A172 (cell line): ENCODE measurements at regions not wholly inside any gene's neighbourhood (a gene's known extent, or its start where the extent isn't known, plus 50 kb on each side); places are given as distances from the start of the nearest gene placed in this dataset.

ENCODE experiments used
- DNase-seq: peaks from one replicate; pipeline ENCODE4 v3.0.0-alpha.2; 2015; ENCODE audit warnings: low spot score

DNA sequence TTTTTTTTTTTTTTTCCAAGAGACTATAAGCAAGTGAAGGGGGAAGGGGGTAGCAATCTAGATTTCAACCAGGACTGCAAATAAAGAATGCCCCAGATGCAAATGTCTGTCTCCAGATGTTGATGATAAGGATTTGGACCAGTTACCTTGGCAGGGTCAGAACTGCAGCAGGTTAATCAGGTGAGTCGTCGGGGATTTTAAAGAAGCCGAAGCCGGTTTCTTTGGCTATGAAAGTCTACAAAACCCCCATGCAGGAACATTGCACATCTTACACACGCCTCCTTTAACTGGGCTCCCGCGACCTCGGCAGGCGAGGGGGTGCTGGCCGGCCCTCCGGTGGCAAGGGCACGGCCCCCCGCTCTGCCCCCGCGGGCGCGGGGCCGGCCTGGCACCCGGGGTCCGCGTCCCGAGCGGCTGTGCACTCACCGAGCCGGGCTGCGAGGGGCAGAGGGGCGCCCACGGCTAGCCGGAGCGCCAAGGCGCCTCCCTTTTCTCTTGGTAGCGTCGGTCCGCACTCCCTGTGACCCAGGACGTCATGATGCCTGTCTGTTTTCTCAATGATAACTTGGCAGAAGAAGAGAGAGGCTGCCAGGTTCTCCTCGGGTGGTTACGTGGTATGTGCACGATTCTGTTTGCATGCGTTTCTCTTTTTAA, 366.3 kb upstream of the ESRRG start:
- no peak for DNase-seq

DNA sequence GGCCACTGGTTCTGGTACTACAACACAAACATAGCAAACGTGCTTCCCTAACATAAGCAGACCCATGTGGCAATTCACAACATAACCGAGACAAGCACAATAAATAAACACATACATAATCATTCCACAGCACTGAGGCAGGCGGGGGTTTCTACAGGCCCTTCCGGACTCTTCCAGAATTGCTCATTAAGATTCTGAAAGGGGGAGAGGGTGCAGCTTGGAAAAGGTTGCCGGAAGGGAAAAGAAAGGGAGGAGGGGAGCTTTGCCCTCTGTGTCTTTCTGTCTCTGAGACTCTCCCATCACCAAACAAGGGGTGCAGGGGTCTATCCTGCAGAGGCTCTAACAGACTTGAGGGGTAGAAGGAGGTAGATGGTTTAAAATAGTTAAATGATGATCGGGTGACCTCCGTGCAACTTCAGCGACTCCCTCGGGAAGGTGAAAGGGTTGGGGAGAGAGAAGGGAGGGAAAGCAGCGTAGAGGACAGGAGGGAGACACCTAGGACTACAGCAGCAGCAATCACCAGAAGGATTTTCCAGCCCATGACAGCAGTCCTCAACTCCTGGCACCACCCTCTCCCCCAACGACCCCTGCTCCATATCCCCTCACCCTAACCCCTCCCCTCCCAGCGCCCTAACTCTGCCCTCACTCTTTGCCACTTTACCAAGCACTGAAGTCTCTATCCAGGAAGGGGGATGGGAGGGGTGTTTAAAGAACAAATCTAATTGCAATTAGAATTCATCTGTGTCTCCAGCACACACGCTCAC, 365.5 kb upstream of the ESRRG start:
- no peak for DNase-seq

DNA sequence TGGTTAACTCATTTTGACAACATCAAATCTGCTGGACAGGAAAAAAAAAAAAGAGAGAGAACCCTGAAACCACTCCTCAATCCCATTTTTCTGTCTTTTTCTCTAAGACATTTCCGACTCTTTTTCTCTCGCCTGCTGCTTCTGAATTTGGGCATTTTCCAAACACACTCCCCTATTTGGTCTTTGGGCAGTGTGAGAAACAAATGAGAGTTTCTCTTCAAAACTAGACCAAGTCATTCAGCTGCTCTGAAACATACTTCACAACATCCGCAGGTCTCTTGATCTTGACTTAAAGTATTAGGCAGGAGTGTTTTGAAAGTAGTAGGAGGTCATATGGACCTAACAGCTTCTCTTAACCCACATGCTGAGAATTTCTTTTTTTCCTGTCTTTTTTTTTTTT, 364.8 kb upstream of the ESRRG start:
- no peak for DNase-seq

DNA sequence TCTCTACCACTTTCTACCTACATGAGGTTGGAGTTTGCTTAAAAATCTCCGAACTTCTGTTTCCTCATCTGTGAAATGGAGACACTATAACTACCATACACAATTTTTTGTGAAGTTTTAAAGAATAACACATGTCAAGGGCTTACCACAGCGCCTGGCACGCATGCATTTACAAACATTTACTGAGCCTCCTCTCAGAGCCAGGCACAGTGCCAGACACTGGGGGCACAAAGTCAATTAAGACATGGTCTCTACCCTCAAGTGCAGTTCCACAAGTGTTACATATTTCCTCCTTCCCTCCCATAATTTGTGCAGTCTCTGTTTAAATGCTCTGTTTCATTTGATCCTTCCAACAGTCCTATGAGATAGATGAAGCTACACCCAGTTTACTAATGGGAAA, 356.4 kb upstream of the ESRRG start:
- DNase-seq, result no peak

DNA sequence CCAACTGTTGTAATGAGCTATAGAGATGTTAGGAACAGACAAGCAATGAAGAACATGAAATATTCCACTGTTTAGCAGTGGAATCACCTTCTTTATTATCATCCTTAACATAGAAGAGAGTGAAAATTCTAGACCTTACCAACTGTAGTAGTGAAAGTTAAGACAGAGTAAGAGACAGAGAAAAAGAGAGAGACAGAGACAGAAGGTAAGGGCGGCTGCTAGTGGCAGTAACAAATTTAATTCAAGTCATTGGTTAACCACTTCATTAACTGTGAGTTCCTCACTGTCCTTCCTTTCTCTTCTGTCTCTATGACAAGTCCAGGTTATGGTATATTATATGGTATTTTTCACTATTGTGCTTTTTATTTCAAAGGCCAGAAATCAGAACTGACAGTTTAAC, 355.7 kb upstream of the ESRRG start:
- no peak for DNase-seq

DNA sequence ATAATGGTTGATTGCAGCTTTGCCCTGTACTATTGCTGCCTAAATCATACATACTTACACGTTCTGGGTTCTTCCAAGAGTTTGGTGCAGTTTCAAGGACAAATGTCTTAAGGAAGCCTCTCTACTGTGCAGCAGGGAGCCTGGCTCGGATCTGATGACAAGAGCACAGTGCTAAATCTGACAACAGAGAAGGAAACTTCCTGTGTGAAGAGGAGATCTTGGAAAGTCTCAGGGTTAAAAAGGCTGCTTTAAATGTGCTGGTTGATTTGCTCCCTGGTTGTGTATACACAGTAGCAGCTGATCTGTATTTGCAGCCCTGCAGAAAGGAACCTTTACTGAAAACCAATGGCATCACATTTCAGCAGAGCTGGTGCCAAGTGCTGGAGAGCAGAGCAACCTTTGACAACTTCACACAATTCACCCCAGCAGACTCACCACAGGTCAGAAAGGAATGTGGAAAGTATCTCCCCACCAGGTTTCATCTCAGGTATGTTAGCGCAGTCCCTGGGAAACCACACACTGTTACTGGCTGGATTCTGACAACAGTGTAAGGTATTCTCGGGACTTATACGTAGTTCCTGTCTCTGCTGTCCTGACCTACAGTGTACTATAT, 355.0 kb upstream of the ESRRG start:
- DNase-seq, result no peak

DNA sequence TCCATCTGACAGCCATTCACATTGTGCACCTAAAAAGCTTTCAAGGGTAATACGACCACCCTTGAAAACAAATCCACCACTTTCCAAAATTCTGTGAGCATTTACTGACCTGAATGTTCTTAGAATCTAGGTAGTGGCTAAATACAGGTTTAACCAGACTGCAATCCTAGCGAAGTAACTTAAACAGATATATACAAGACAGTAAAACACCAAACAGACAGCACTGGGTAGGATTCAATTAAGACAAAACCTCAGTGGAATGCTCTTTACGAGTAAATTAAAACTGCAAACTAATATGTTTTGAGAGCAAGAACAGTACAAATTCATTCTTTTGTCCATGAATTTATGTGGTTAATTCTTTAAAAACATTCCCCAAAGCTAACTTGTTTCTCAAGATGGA, 354.2 kb upstream of the ESRRG start:
- DNase-seq, result no peak

DNA sequence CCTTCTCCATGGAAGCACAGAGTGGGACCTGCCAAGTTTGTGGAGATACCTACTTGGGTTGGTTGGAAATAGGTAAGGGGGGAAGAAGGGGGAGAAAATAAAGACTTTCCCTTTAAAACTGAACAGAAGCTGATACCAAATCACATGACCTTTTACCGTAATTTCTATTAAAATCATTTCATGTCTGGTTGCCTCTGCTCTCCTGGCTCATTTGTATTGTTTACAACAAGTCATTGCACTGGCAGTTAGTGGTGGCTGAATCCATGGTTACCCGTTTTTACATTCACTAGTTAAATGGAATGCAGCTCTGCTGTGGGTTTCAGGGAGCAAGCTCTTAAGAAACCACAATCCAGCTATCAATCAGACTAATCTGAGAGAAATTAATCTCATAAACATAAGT, 353.7 kb upstream of the ESRRG start:
- peak; percentile 28 for DNase-seq

DNA sequence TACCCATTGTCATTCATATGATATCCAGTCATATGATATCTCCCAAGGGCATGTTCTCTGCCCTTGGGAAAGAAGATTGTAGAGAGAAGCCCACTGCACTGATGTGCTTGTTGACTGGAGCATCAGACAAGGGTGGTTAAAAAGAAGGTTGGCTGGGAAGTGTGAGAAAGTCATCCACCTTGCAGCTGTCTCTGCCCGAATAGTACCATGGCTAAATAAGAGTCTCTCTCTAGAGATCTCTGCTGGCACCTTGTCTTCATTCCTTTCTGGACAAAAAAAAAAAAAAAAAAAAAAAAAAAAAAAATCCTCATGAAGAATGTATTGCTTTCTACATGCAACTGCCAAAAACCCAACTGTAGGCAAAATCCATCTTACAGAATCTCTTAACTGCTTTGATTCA, 349.7 kb upstream of the ESRRG start:
- DNase-seq, result no peak

DNA sequence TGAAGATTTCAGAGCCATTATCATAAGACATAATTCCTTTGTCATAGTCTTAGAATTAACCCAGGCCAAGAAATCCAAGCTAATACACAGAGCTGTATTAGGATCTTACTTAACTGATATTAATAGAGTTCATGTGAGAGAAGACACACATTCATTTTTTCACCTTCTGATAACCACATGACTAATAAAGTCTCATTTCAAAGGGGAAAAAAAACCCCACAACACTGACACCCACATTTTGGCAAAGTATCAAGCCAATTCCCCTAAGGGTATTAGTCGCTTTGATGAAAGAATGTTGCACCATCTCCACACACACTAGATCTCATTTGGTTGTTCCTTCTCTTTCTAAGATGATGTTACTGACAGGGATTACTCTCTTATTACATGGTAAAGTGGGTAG, 344.4 kb upstream of the ESRRG start:
- DNase-seq, result no peak

DNA sequence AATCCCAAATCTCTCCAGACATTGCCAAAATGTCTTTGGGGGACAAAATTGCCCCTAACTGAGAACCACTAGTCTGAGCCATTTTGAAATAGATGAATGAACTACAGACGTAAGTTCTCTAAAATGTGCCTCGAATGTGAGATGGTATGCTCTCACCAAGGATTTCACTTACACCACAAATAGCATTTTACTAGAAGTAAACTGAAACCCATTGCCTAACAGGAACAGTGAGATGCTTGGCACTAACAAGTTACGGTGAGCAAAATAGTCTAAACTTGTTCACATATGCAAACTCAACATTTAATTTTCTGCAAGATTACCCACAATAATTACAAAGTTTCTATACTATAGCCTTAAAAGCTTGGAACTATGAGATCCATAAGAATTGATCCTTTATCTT, 343.6 kb upstream of the ESRRG start:
- DNase-seq, result no peak

DNA sequence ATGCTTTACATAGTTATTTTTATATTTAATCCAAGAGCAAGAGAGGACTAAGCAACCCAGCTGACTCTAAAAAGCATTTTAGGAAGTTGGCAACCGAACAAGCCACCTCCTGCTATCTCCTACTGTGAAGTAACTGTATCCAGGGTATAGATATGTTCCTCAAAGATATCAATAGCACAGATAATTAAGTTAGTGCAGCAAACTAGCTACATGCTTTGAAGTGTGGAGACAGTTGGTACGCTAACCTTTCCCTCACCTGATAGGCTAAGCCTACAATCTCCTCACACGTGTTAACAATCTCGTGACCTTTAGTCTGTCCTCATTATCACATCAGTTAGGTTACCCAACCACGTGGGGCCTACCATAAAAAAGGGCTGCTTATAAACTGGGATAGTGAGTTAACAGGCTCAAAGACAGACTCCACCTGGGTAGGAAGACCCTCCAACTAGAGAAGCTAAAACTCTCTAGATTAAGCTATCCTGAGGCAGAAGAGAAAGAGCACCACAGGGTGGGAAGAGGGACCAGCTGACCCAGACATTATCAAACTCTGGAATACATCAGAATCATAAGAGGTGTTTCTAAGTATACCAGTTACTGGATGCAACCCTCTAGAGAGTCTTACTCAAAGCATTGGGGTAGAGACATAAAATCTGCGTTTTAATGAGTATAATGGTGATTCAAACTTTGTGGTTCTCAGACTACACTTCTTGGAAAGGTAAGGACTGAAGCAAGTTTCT, 340.1 kb upstream of the ESRRG start:
- DNase-seq, result no peak

DNA sequence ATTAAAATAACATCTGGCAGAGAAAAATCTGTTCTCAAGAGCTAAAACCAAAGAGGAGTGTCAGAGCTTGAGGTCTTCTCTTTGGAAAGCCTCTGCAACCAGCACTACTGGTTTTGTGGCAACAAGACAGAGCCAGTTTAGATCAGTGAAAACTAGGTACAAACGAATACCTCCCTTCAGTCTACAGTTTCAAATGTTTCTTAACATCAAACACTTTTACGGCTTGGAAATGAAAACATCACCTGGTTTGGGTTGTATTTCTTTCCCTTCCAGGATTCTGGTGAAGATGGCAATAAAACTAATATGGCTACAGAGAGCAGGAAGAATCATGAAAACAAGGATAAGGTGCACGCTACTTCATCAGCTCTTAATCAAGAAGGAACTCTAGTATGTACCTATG, 339.4 kb upstream of the ESRRG start:
- no peak for DNase-seq

DNA sequence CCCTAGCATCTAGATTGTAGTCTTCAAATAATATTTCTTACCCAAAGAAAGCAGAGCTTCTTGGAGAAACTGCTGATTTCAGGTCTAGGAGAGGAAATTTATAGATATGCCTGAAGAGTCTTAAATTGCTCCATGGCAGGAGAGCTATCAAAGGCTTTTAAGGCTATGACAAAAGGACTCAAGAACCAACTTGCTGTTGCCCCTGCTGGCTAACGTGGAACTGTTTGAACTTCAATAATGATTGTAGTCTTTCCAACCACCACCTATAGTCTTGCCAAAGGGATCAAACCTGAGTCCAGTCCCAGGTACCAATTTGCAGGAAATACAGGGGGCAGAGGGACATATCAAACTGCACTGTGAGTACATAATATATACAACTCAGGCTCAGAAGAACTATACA, 336.2 kb upstream of the ESRRG start:
- DNase-seq, result no peak

DNA sequence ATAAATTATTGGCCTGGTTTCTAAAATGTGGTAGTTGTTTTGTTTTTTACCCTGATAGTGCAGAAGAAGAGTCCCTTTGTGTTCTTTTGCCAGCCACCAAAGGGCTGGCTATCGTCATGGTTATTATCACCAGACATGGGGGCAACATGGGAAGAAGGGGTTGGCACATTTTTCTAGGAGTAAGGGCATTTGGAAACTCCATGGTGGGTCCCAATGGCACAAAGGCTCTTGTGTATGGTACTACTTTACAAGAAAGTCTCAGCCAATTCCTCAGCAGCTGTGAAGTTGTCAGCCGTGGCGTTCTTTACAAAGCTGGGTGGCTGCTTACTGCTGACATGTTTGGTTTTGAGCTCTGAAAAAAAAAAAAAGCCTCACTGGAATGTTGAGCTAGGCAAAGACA, 330.4 kb upstream of the ESRRG start:
- no peak for DNase-seq

DNA sequence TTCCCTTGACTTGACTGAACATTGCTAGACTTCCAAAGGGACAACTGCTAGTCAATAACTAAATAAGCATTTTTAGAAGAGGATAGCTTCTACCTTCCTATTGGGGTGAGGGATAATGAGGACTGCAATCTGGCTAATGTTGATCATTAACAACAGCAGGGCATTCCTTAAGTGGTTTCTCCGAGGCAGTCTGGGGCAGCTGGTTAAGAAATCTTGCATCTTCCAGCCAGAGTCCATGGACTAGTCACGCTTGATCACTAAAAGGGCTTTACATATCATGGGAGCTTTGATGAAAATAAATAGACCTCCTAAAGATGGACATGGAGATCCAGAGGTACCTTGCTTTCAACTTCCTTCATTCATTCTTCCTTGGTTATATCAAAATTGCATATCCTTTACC, 329.4 kb upstream of the ESRRG start:
- no peak for DNase-seq

DNA sequence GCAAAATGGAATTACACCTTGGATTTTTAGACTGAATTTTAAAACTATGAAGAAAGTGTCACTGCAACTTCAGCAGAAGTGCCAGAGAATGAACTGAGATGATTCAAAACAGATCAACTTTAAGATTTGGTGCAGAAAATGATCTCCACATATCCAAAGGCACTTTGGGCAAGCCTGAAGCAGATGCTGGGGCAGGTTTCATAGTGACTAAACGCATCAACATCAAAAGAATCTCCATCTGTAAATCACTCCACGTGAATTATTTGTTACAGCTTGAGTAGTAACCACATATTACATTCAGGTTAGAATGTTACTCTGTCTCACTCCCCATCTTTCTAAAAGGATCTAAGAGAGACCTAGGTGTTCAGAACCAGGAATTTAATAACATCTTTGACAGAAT, 329.0 kb upstream of the ESRRG start:
- no peak for DNase-seq

DNA sequence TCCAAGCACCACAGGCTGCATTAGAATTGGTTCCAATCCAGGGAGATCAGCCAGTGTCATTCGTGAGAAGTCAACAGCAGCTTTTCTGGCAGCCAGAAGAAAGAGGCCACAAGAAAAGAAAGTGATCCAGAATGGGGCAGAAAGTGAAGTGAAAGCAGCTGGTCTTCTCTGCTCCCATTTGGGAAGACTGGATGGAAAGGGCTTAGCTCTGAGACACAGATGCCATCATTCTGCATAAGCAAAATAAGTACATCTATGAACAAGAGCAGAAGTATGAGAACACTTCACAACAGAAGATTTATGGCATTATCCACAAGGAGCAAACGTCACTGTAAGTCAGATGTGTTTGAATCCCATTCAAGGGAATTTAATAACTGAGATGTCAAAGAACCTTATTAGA, 326.5 kb upstream of the ESRRG start:
- DNase-seq, result no peak

DNA sequence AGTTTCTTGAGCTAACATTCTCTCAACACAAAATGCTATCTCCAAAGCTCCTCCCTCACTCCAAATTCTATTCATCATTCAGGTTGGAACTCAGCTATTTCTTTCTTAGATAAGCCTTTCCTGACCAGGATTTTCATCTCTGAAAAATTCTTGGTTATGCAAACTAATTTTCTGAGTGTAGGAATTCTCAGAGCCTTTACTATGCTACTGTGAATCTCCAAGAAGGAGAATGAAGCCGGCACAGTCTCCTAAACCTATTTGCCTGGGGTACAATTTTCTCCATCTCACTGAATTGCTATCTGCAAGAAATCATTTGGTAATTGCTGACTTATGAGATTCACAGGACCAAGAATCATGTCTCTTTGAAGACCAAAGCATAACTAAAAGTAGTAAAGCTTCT, 325.9 kb upstream of the ESRRG start:
- no peak for DNase-seq

DNA sequence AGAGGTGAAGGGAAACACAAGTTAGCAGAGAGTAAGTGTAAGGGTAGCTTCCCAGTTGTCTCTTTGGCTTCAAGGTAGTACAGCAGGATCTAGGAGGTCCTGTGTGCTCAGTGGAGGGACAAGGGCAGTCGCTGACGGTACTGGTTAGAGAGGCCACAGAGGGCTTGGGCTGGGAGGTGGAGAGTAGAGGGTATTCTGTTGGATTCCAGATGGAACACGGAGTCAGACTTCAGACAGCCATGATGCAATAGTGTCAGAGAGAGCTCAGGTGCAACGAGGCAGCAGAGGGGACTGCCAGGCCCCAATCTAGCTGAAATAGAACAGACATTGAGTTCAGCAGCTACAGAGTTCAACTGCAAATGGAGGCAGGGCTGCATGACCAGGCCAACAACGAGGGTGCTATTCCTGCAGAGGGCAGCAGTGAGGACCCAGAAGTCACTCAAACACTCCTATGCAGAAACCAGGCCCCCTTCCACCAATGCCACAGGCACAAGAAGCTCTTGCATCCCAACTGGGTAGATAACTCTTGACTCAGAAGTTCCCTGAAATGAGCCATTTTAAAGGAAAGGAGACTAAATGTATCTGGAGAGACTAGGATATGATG, 325.0 kb upstream of the ESRRG start:
- no peak for DNase-seq

DNA sequence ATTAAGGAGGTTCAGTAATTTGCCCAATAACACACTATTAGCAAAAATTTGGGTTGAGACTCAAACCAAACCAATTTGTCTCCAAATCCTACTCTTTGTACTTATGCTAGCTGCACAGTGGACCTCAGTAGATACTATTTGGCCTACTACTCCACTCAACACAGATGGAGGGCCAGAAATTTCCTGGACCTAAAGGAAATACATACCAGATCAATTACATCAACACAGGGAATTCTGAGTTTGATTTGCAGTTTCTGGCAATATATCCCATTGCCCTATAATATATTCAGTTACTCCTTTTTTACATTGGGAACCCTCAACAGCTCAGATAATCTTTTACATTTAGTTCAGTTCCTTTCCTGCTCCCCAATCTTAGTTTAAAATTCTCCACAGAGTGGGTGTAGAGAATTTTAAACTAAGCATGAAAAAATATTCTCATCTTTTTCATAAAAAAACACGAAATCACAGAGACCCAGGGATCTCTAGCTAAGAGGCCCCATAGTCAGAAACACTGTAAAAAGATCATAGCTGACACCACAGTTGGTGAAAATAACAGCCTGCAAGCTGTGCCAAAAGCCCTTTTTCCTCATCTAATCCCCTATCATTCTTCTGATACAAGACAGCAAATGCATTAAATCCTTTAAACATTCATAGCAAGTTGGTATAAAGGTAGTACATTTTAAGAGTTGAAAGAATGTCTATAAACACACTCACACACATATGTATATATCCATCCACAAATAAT, 317.7 kb upstream of the ESRRG start:
- DNase-seq, result no peak

DNA sequence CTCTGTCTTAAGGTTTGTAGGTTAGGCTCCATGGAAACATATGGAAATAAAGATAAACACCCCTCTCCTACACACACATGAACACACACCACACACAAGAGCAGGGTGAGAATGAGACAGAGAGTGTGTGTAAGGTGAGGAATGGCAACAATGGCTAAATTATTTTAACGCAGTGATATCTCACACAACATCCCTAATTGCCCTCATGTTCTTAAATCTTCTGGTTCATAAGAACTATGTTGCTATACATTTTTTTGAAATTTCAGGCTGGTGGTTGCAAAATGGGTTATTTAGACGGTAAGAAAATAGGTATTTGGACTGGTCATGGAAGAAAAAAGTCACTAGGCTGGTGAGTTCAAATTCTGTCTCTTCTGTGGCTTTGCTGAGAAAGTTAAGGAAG, 316.7 kb upstream of the ESRRG start:
- no peak for DNase-seq
